Astrocyte (in vitro differentiated cells and primary cell): ENCODE measurements at regions not wholly inside any gene's neighbourhood (a gene's known extent, or its start where the extent isn't known, plus 50 kb on each side); places are given as distances from the start of the nearest gene placed in this dataset.

Experiments used
- EZH2 ChIP-seq: IDR thresholded peaks from 2 replicates; pipeline ENCODE4 v1.6.1; 2012; ENCODE audit warnings: mild to moderate bottlenecking, low read length, inconsistent platforms; ENCODE audit not compliant: insufficient read depth
- TF ChIP-seq, protein P1 (sequence below): IDR thresholded peaks from 2 replicates; pipeline ENCODE4 v1.5.1; 2011; ENCODE audit warnings: low read depth, mild to moderate bottlenecking, inconsistent platforms, low read length, moderate library complexity; ENCODE audit not compliant: insufficient read depth

DNA sequence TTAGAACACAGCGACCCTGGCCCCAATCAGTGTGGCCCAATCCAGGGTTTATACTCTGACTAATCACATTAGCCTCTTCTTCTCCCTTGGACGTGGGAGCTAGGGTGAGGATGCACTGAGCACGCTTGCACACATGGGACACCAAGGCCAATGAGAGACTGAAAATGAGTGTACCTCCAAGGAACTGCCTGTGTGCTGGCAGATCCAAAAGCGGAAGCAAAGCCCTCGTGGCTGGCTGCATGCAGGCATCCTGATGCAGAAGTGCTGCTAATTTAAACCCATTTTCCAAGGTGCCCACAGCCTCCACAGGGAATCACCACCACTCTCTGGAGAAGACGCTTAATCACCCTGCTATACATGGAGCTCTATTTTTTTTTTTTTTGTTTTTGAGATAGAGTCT lies 375.3 kb upstream of the XYLT1 start:
- TF ChIP-seq, protein P1, sequence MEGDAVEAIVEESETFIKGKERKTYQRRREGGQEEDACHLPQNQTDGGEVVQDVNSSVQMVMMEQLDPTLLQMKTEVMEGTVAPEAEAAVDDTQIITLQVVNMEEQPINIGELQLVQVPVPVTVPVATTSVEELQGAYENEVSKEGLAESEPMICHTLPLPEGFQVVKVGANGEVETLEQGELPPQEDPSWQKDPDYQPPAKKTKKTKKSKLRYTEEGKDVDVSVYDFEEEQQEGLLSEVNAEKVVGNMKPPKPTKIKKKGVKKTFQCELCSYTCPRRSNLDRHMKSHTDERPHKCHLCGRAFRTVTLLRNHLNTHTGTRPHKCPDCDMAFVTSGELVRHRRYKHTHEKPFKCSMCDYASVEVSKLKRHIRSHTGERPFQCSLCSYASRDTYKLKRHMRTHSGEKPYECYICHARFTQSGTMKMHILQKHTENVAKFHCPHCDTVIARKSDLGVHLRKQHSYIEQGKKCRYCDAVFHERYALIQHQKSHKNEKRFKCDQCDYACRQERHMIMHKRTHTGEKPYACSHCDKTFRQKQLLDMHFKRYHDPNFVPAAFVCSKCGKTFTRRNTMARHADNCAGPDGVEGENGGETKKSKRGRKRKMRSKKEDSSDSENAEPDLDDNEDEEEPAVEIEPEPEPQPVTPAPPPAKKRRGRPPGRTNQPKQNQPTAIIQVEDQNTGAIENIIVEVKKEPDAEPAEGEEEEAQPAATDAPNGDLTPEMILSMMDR = no peak
- TF ChIP-seq EZH2 = no peak
